GM19238 (cell line): ENCODE measurements at regions not wholly inside any gene's neighbourhood (a gene's known extent, or its start where the extent isn't known, plus 50 kb on each side); places are given as distances from the start of the nearest gene placed in this dataset.

Source experiments
- DNase-seq: peaks from one replicate; pipeline ENCODE4 v3.0.0; 2011; ENCODE audit warnings: low spot score; ENCODE audit not compliant: insufficient read length

- DNase-seq, result peak; percentile 27
Observed at GRCh38 chr17:77887464-77888241, 70.8 kb upstream of the TNRC6C start.

GRCh38 chr17:77888242-77889134 is 70.0 kb upstream of the TNRC6C start:
- DNase-seq, result no peak

GRCh38 chr17:77889135-77889505 is 69.4 kb upstream of the TNRC6C start:
- DNase-seq, result no peak

GRCh38 chr17:77889866-77890760 is 68.4 kb upstream of the TNRC6C start:
- no peak for DNase-seq

DNA sequence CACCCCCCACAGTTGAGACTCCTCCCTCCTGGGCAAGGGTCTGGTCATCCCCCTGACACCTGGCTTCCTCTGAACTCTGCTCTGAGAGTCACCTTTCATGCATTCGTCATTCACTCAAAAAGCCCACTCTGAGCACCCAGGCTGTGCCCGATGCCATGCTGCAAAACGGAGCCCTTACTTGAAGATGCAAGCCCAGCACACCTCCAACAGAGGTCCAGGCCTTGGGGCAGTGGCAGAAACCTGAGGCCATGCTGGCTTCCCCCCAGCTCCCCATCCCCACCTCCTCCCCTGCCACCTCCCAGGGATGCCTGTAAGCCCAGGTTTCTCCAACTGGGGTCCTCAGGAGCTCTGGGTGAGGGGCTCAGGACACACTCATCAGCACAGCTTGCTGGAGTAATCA is 67.7 kb upstream of the TNRC6C start:
- no peak for DNase-seq

GRCh38 chr17:77891602-77892001 is 66.9 kb upstream of the TNRC6C start:
- DNase-seq, result no peak

DNA sequence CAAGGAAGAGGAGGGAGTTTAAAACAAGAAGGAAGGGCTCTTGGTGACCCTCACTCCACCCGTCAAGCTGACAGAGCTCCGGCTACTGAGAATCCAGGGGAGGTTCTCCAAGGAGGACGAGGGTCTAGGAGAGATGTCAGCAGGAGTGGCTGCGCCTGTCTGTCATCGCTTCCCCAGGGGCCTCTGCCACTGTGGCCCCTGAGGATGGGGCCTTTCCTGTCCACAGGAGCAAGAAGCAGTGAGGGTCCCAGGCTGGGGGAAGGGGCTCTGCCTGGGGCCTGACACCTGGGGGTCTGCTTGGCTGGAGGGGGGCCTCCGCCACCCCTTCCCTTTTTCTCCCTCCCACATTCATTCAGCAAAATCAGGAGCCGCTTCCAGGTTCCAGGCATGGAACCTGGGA is 66.5 kb upstream of the TNRC6C start:
- DNase-seq, result no peak

GRCh38 chr17:77892469-77893143 is 65.9 kb upstream of the TNRC6C start:
- DNase-seq, result no peak

GRCh38 chr17:77893144-77894044 is 65.1 kb upstream of the TNRC6C start:
- no peak for DNase-seq

DNA sequence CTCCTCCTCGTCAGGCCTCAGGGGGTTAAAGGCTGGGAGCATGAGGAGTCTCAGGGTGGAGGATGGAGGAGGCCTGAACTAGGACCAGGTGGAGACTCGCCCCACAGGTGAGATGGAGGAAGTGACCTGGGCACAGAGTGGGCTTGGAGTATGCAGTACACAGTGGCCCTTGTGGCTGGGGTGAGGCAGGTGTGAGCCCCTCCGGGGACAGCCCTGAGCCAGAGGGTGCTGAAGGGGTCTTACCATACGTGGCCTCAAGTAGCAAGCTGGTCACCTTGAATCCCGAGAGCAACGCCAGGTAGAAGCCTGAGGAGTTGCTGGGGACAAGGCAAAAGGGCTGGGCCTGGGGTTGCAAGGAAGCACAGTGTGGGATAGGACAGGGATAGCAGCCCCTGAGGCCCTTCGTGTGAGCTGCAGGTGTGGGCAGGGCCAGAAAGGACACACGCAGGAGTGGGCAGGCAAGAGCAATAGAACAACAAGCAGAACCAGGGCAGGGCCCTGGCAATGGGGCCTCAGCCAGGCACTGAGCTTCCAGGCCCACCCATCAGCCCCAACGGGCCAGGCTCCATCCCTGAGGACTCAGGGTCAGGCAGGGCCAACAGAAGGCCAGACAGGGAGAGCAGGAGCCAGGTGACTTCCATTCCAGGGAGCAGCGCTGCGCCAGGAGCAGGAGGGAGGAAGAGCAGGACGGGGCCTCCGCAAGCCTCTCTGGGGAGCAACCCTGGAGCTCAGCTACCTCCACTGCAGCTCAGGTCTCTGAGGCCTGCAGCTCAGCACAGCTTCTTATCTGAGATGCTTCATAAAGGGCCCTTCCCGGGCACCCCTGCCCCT is 64.2 kb upstream of the TNRC6C start:
- no peak for DNase-seq

DNA sequence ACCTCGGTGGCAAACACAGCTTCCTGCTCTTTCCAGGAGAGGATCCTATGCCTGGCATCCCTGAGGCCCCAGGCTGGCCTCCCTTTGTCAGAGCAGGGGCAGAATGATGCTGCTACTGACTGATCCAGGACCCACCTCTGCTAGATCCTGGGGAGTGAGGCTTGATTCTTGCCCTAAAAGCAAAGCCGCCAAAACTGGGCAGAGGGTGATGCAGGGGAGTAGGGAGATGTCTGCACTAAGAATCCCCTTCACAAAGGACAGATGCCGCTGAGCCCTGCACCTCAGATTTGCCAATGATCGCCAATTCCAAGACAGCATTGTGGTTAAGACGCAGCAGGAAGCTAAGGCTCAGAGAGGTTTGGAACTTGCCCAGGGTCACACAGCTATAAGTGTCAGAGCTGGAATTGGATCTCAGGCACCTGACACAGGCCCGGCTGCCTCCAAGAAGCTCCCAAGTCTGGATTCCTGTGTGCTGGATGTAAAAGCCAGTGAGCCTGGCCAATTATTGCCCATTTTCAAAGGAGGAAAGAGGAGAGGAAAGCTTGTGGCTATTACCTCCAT is 60.7 kb upstream of the TNRC6C start:
- no peak for DNase-seq

GRCh38 chr17:77898521-77899434 is 59.7 kb upstream of the TNRC6C start:
- DNase-seq, result no peak

GRCh38 chr17:77899498-77899897 is 59.0 kb upstream of the TNRC6C start:
- DNase-seq, result no peak

GRCh38 chr17:77901481-77901880 is 57.0 kb upstream of the TNRC6C start:
- DNase-seq, result no peak

DNA sequence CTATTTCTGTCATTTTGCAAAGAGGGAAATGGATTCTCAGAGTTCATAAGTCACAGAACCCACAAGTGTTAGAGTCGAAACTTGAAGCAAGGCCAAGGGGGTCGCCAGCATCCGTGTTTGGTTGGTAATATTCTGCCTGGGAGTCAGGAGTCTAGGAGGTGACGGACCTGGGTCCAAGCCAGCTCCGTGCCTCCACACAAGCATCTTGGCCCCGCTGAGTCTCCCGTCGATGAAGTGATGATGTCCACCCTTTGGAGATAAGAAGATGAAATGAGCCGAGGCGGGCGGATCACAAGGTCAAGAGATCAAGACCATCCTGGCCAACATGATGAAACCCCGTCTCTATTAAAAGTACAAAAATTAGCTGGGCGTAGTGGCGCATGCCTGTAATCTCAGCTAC is 53.2 kb upstream of the TNRC6C start:
- DNase-seq, result no peak

- no peak for DNase-seq
Observed at GRCh38 chr17:77905766-77906165, 52.7 kb upstream of the TNRC6C start.

- DNase-seq, result no peak
Observed at GRCh38 chr17:77906377-77906871, 52.1 kb upstream of the TNRC6C start.
